ENCODE measurements at regions not wholly inside any gene's neighbourhood (a gene's known extent, or its start where the extent isn't known, plus 50 kb on each side); places are given as distances from the start of the nearest gene placed in this dataset.
"Not testable (repeated sequence)": the region's sequence is repeated elsewhere in the genome, so short reads cannot be mapped to it uniquely, and the experiment has no call there.

- no peak for DNase-seq (ENCODE audit: low spot score)
Measured at GRCh38 chrX:856566-857290, 226.1 kb downstream of the SHOX start.

- DNase-seq (ENCODE audit: low spot score), result no peak
Measured at GRCh38 chrX:853304-853703, 222.7 kb downstream of the SHOX start.

- DNase-seq (ENCODE audit: low spot score), result no peak
Measured at GRCh38 chrX:850471-850916, 219.9 kb downstream of the SHOX start.

GRCh38 chrX:848386-848785 lies 217.8 kb downstream of the SHOX start:
- DNase-seq (ENCODE audit: low spot score), result no peak

GRCh38 chrX:843306-843705 lies 212.7 kb downstream of the SHOX start:
- no peak for DNase-seq (ENCODE audit: low spot score)

- DNase-seq (ENCODE audit: low spot score), result no peak
Measured at GRCh38 chrX:840556-840955, 210.0 kb downstream of the SHOX start.

GRCh38 chrX:838666-839065 lies 208.1 kb downstream of the SHOX start:
- not testable (repeated sequence) for DNase-seq (ENCODE audit: low spot score)

GRCh38 chrX:835857-836256 lies 205.3 kb downstream of the SHOX start:
- DNase-seq (ENCODE audit: low spot score), result not testable (repeated sequence)

GRCh38 chrX:830532-830931 lies 199.9 kb downstream of the SHOX start:
- no peak for DNase-seq (ENCODE audit: low spot score)

GRCh38 chrX:829145-829544 lies 198.6 kb downstream of the SHOX start:
- no peak for DNase-seq (ENCODE audit: low spot score)

- DNase-seq (ENCODE audit: low spot score), result no peak
Measured at GRCh38 chrX:828411-828959, 197.9 kb downstream of the SHOX start.

- no peak for DNase-seq (ENCODE audit: low spot score)
Measured at GRCh38 chrX:826448-826847, 195.9 kb downstream of the SHOX start.

GRCh38 chrX:825991-826390 lies 195.4 kb downstream of the SHOX start:
- no peak for DNase-seq (ENCODE audit: low spot score)

GRCh38 chrX:823073-823472 lies 192.5 kb downstream of the SHOX start:
- not testable (repeated sequence) for DNase-seq (ENCODE audit: low spot score)

- no peak for DNase-seq (ENCODE audit: low spot score)
Measured at GRCh38 chrX:821327-822107, 190.9 kb downstream of the SHOX start.

- no peak for DNase-seq (ENCODE audit: low spot score)
Measured at GRCh38 chrX:819684-820083, 189.1 kb downstream of the SHOX start.

GRCh38 chrX:817759-818300 lies 187.2 kb downstream of the SHOX start:
- no peak for DNase-seq (ENCODE audit: low spot score)

- DNase-seq (ENCODE audit: low spot score), result not testable (repeated sequence)
Measured at GRCh38 chrX:817147-817546, 186.6 kb downstream of the SHOX start.

GRCh38 chrX:816411-816810 lies 185.8 kb downstream of the SHOX start:
- DNase-seq (ENCODE audit: low spot score), result no peak

GRCh38 chrX:810186-810585 lies 179.6 kb downstream of the SHOX start:
- no peak for DNase-seq (ENCODE audit: low spot score)

- no peak for DNase-seq (ENCODE audit: low spot score)
Measured at GRCh38 chrX:809081-809480, 178.5 kb downstream of the SHOX start.

- no peak for DNase-seq (ENCODE audit: low spot score)
Measured at GRCh38 chrX:806586-806985, 176.0 kb downstream of the SHOX start.
